Activated CD8-positive, alpha-beta memory T cell treated with anti-CD3 and anti-CD28 coated beads for 36 hours (primary cell): ENCODE measurements at regions not wholly inside any gene's neighbourhood (a gene's known extent, or its start where the extent isn't known, plus 50 kb on each side); places are given as distances from the start of the nearest gene placed in this dataset.
"Not testable (repeated sequence)": the region's sequence is repeated elsewhere in the genome, so short reads cannot be mapped to it uniquely, and the experiment has no call there.

Experiments used
- CTCF ChIA-PET: fragments of 350-600 bp; sonication (Branson Sonifier 250); formaldehyde crosslinking; loops from one replicate; lab custom pipeline; 2021; ENCODE audit warnings: antibody characterized with exemption; lab: Charles Lee
- POLR2A ChIA-PET: fragments of 350-600 bp; sonication (Branson Sonifier 250); formaldehyde crosslinking; loops from one replicate; lab custom pipeline; 2021; ENCODE audit warnings: antibody characterized with exemption; lab: Charles Lee

DNA sequence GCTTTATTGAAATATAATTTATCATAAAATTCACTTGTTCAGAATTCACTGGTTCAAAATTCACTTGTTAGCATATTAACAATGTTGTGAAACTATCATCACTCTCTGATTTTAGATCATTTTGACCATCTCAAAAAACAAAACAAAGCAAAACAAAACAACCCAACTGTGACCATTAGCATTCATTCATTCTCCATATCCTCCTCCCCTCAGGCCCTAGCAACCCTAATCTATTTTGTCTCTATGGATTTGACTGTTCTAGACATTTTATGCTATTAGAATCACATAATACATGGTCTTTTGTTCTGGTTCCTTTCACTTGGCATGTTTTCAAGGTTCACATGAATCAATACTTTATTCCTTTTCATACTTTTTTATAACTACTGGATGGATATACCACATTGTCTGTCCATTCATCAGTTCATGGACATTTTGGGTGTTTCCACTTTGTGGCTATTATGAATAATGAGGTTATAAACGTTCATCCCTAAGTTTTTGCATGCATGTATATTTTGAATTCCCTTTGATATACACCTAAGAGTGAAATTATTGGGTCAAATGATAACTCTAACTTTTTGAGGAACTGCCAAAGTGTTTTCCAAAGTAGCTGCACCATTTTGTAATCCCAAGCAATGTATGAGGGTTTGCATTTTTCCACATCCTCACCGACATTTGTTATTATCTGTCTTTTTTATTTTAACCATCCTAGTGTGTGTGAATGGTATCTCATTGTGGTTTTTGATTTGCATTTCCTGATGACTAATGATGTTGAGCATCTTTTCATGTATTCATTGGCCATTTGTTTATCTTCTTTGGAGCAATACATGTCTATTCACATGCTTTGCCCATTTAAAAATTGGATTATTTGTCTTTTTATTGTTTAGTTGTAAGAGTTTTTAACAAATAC, 304.1 kb downstream of the SH3GL2 start:
- ChIA-PET POLR2A (no interaction called here), CTCF (no interaction called here)

DNA sequence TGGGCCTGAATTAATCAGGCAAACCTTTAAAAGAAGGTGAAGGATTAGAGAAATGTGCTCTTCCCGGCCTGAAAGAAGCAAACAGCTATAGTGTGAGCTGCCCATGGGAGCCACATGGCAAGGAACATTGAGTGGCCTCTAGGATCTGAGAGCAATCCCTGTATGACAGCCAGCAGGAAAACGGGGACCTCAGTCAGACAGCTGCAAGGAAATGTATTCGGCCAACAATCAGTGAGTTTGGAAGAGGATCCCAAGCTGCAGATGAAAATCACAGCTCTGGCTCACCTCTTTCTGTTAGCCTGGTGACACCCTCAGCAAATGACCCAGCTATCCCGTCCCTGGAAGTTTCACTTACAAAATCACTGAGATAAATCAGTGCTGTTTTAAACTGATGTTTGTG, 309.2 kb downstream of the SH3GL2 start:
- ChIA-PET POLR2A (no interaction called here), CTCF (no interaction called here)

DNA sequence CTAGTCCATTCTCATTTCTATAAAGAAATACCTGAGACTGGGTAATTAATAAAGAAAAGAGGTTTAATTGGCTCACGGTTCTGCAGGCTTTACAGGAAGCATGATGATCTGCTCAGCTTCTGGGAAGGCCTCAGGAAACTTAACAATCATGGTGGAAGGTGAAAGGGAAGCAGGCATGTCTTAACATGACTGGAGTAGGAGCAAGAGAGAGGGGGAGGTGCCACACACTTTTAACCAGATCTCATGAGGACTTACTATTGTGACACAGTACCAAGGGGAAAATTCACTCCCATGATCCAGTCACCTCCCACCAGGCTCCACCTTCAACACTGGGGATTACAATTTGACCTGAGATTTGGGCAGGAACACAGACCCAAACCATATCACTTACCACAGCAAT, 310.1 kb downstream of the SH3GL2 start:
- POLR2A ChIA-PET, CTCF ChIA-PET: not testable (repeated sequence)

- POLR2A ChIA-PET: no interaction called here
Measured at GRCh38 chr9:17894501-17895160, 315.8 kb downstream of the SH3GL2 start.

GRCh38 chr9:17900606-17901005, 321.7 kb downstream of the SH3GL2 start:
- CTCF ChIA-PET: no interaction called here
- POLR2A ChIA-PET: no interaction called here

More at GRCh38 chr9:17894501-17895160, 315.8 kb downstream of the SH3GL2 start:
- CTCF ChIA-PET: no interaction called here

GRCh38 chr9:17905366-17905765, 326.5 kb downstream of the SH3GL2 start:
- ChIA-PET CTCF (no interaction called here), POLR2A (no interaction called here)

DNA sequence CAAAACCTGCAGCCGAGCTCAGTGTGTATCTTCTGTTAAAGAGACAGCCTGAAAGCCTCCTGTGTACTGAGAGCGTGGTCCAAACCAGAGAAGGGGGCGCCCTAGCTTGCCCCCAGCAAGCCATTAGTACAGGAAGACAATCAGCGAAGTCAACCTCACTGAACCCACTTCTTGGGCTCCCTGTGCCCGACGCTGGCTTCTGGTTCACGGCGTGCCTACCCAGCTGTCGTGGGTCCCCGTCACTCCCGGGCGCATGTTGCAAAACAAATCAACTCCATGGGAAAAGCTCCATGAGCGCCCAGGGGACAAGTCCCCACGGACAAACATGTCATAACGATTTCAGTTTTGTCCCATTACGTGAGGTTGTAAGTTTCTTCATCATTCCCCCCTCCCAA, 326.9 kb downstream of the SH3GL2 start:
- ChIA-PET POLR2A (no interaction called here), CTCF (no interaction called here)

DNA sequence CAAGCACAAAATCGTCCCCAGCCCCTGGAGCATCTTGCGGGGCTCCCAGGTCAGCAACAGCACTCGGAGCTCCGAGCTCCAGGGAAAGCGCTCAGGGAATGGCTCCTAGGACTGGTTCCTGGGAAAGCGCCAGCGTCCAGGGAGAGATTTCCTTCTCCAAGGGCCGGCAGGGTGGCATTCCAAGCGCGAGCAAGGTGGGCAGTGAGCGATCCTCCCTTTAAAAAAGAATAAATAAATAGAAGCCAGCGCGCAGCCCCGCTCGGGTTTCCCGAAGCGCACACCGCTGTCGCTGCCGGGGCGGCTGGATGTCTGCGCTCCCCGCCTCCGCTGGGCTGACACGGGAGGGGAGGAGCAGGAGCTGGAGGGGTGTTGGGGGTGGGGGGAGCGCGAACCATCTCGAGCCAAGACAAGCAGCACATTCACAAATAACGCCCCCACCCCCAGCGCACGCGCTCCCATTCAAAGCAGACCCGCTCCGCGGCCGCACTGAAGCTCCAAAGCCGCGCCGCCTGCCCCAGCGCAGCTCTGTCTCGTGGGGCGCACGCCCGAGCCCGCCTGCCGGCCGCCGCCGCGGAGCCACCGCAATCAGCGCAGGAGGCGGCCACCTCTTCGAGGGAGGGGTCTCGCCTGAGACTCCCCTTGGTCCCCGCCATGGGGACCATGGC, 327.4 kb downstream of the SH3GL2 start:
- POLR2A ChIA-PET: no interaction called here
- CTCF ChIA-PET: no interaction called here

DNA sequence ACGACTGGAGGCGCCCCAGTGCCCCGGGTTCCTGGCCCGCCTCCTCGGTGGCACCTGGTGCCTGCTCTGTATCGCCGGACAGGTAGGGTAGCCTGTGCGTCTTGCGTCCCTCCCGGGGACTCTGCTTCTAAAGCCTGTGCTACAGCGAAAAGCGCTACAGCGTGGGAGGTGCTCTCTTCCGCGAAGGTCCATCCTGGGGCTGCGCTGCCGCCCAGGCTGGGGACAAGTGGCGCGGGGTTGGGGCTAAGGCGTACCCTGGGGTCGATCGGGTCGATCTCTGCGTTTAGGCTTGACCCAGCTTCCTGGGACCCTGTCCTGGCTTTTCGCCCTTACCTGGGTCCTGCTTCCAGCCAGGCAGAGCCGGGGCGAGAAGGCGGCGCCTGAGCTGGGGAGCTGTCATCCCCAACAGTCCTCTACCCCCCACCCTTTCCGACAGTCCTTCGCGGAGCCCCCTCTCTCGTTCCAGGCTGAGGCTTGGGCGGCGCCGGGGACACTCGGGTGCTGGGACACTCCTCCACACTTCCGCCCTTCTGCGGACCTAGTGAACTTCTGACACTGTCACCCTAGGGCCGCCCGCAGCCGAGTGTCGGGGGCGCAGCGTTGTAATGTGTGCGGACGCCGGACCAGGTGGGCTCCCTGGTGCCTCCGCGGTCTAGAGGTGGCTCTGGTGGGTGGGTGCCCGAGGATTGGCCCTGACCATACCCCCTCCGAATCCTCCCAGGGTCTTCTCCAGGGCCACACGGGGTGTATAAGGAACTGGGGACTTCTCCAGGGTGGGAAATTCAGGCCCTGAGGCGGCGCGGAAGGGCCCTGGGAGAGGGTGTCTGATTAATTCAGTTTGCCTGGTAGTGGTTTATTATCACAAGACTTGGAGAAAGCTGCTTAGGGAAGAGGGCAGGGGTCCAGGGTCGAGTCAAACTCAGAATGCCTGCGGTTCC, 328.2 kb downstream of the SH3GL2 start:
- CTCF ChIA-PET: no interaction called here
- POLR2A ChIA-PET: no interaction called here

DNA sequence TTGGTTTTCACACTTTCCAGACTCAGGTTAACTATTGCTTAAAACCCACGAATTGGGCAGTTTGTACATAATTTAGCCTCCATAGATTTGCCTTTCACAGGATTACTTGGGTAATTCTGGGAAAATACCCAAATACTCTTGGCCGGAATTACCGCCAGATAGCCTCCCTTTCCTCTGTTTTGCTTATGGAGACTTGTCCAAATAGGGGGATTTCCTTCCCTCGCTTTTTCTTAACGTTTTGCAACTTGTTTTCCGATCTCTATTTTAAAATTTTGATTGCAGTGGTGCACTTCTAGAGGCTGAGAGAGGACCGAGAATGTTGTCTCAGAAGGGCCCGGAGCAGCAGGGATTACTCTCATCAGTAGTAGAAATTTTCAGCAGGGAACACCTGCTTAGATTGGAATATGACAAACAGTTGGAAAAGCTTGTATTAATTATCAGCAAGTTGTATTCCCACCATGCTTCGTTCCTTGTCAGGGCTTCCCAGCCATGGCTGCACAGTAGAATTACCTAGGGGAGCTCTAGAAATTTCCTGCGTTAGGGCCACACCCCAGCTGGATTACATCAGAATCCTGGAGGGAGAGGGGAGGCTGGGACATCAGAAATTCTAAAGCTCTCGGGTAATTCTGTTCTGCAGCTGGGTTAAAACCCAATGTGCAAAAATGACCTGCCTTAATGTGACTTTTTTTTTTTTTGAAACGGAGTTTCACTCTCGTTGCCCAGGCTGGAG, 329.1 kb downstream of the SH3GL2 start:
- CTCF ChIA-PET: no interaction called here
- POLR2A ChIA-PET: no interaction called here

- CTCF ChIA-PET: no interaction called here
- POLR2A ChIA-PET: no interaction called here
Measured at GRCh38 chr9:17926246-17926645, 347.4 kb downstream of the SH3GL2 start.

DNA sequence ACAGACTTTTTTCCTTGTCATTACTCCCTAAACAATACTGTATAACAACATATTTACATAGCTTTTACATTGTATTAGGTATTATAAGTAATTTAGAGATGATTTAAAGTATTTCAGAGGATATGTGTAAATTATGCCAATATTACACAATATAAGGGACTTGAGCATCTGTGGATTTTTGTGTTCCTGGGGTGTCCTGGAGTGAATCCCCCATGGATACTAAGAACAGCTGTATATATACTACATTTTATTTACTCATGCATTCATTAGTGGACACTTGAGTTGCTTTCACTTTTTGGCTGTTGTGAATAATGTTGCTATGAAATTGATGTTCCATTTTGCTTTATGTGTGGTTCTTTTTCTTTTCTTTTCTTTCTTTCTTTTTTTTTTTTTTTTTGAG, 348.8 kb downstream of the SH3GL2 start:
- POLR2A ChIA-PET: no interaction called here
- CTCF ChIA-PET: no interaction called here

- ChIA-PET CTCF (no interaction called here), POLR2A (no interaction called here)
Measured at GRCh38 chr9:17928228-17928627, 349.4 kb downstream of the SH3GL2 start.

- CTCF ChIA-PET: no interaction called here
Measured at GRCh38 chr9:17928768-17929167, 349.9 kb downstream of the SH3GL2 start.

GRCh38 chr9:17929506-17929905, 350.6 kb downstream of the SH3GL2 start:
- POLR2A ChIA-PET: no interaction called here
- CTCF ChIA-PET: no interaction called here

More at GRCh38 chr9:17928768-17929167, 349.9 kb downstream of the SH3GL2 start:
- POLR2A ChIA-PET: no interaction called here

DNA sequence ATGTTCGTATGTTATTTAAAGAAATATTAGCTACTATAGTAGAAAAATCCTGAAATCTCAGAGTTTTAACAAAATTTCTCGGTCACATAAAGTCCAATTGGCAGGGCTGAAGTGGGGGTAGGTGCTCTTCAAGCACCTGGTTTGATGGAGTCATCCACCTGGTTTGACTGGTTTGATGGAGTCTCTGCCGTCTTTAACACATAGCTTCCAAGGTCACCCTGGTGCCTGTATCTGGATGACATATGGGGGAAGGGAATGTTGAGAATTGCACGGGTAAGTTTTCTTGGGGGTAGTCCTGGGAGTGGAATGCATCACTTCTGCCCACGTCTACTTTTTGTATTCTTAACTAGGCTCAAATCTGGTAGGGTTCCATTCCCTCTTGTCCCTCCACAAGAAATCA, 351.2 kb downstream of the SH3GL2 start:
- POLR2A ChIA-PET: no interaction called here

DNA sequence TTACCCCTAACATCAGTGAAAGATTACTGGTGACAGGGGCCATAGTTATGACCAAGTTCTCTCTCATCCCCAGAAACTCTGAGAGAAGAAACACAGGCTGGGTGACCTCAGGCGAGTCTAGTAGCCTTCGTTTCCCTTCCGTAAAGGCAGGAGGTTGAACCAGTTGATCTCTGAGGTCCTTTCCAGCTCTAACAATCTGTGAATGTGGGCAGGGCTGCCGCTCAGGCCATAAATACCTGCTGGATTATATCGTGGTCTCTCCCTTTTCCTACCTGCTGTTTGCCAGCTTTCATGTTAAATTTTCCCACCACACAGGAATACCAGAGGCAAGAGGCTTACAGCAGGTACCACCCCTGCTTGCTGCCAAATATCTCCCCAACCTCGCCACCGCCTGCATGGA, 357.5 kb downstream of the SH3GL2 start:
- CTCF ChIA-PET: no interaction called here
- POLR2A ChIA-PET: no interaction called here

More for the DNA sequence above, 351.2 kb downstream of the SH3GL2 start:
- CTCF ChIA-PET: no interaction called here

DNA sequence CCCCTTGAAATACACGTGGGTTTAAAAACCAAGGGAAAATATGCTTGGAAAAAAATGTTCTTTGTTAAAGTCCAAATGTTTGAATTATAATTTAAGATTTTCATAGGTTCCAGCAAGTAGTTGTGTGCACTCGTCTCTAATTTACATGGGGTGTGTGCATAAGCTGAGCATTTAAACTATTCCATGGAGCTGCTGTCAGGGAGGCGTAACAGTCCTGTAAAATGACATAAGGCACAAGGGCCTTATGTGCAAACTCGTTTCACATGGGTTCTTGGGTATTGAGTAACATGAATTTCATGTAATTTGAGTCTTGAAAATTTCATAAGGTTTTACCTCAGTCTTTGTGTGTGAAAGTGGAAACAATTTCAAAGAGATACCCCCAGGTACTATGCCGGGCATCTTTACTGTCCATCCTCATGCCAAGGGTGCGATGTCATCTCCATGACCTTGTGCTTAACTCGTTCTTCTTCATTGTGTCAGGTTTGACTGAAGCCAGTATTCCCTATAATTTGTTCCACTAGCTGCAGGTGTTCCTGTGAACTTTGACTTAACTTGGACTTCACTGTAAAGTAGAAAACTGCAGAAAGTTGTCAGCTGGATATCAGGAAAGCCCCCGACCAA, 359.3 kb downstream of the SH3GL2 start:
- ChIA-PET CTCF (no interaction called here), POLR2A (no interaction called here)
